ENCODE measurements at regions not wholly inside any gene's neighbourhood (a gene's known extent, or its start where the extent isn't known, plus 50 kb on each side); places are given as distances from the start of the nearest gene placed in this dataset.
"Not testable (repeated sequence)": the region's sequence is repeated elsewhere in the genome, so short reads cannot be mapped to it uniquely, and the experiment has no call there.

- Histone ChIP-seq H3K4me1 (ENCODE audit: control insufficient read depth, insufficient read depth, low read length) (no peaks in the 10 kb centered on the region), H3K27me3 (ENCODE audit: control insufficient read depth, insufficient read depth, low read length, poor library complexity, severe bottlenecking) (no peaks in the 10 kb centered on the region), H3K9me3 (ENCODE audit: control insufficient read depth, low read length) (no peaks in the 10 kb centered on the region), H3K36me3 (ENCODE audit: control insufficient read depth, insufficient read depth, low read length) (no peaks in the 10 kb centered on the region), H3K4me3 (ENCODE audit: insufficient read depth, low read depth, low read length) (no peak overlapping the region), H3K27ac (ENCODE audit: insufficient read depth, low read depth, low read length, poor library complexity, severe bottlenecking) (no peak overlapping the region)
- 93 to 95% methylated on average over 4 of the region's 4 CpGs for WGBS, 2 experiments
Measured at GRCh38 chr2:175356901-175357300, 175.4 kb upstream of the ATP5MC3 start.

GRCh38 chr2:175355246-175355645, 173.7 kb upstream of the ATP5MC3 start:
- no peaks in the 10 kb centered on the region for H3K9me3 ChIP-seq (ENCODE audit: control insufficient read depth, low read length)
- H3K4me3 ChIP-seq (ENCODE audit: insufficient read depth, low read depth, low read length), result no peak overlapping the region
- H3K36me3 ChIP-seq (ENCODE audit: control insufficient read depth, insufficient read depth, low read length), result no peaks in the 10 kb centered on the region
- no peaks in the 10 kb centered on the region for H3K27me3 ChIP-seq (ENCODE audit: control insufficient read depth, insufficient read depth, low read length, poor library complexity, severe bottlenecking)
- H3K27ac ChIP-seq (ENCODE audit: insufficient read depth, low read depth, low read length, poor library complexity, severe bottlenecking), result no peak overlapping the region
- 94 to 95% methylated on average over 3 of the region's 3 CpGs for WGBS, 2 experiments
- no peaks in the 10 kb centered on the region for H3K4me1 ChIP-seq (ENCODE audit: control insufficient read depth, insufficient read depth, low read length)

DNA sequence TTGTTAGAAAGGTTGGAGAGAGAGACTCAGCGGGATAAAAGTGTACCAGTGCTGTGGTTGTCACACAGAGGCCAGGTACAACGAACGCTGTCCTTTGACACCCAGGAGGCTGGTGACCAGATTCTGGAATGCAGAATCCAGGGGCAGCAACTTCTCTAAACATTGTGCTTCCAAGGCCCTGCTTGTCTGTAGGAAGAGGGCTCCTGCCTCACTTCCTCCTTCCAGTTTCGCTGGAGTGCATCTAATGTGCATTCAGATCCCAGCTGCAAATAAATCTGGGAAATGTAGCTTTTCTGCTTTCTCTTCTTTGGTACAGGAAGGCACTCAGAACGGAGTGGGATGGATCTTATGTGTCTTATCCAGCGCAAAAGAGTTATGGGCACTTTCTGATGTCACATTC, 171.8 kb upstream of the ATP5MC3 start:
- WGBS, 2 experiments, result 92 to 93% methylated on average over 6 of the region's 6 CpGs
- no peak overlapping the region for H3K27ac ChIP-seq (ENCODE audit: insufficient read depth, low read depth, low read length, poor library complexity, severe bottlenecking)
- no peaks in the 10 kb centered on the region for H3K4me1 ChIP-seq (ENCODE audit: control insufficient read depth, insufficient read depth, low read length)
- H3K4me3 ChIP-seq (ENCODE audit: insufficient read depth, low read depth, low read length), result no peak overlapping the region
- no peaks in the 10 kb centered on the region for H3K27me3 ChIP-seq (ENCODE audit: control insufficient read depth, insufficient read depth, low read length, poor library complexity, severe bottlenecking)
- H3K9me3 ChIP-seq (ENCODE audit: control insufficient read depth, low read length), result no peaks in the 10 kb centered on the region
- no peaks in the 10 kb centered on the region for H3K36me3 ChIP-seq (ENCODE audit: control insufficient read depth, insufficient read depth, low read length)

DNA sequence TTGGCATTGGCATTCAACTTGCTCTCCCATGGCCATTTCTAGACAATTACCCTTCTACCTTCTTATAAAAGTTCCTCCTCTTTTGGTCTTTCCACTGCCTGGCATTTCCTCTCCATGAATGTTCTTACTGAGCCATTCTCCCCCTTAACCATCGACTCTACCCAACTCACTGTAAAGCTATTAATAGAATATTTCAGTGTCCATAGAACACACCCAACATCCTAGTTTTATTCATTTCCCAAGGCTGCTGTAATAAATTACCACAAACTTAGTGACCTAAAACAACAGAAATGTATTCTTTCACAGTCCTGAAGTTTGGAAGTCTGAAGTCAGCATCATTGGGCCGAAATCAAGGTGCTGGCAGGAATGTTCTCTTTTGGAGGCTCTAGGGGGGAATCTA, 170.0 kb upstream of the ATP5MC3 start:
- 80 to 89% methylated on average over 2 of the region's 2 CpGs for WGBS, 2 experiments
- Histone ChIP-seq H3K27ac (ENCODE audit: insufficient read depth, low read depth, low read length, poor library complexity, severe bottlenecking) (no peak overlapping the region), H3K27me3 (ENCODE audit: control insufficient read depth, insufficient read depth, low read length, poor library complexity, severe bottlenecking) (no peaks in the 10 kb centered on the region), H3K4me1 (ENCODE audit: control insufficient read depth, insufficient read depth, low read length) (no peaks in the 10 kb centered on the region), H3K9me3 (ENCODE audit: control insufficient read depth, low read length) (no peaks in the 10 kb centered on the region), H3K4me3 (ENCODE audit: insufficient read depth, low read depth, low read length) (no peak overlapping the region), H3K36me3 (ENCODE audit: control insufficient read depth, insufficient read depth, low read length) (no peaks in the 10 kb centered on the region)

- H3K9me3 ChIP-seq (ENCODE audit: control insufficient read depth, low read length), result no peaks in the 10 kb centered on the region
- H3K27ac ChIP-seq (ENCODE audit: insufficient read depth, low read depth, low read length, poor library complexity, severe bottlenecking), result no peak overlapping the region
- H3K36me3 ChIP-seq (ENCODE audit: control insufficient read depth, insufficient read depth, low read length), result no peaks in the 10 kb centered on the region
- H3K4me1 ChIP-seq (ENCODE audit: control insufficient read depth, insufficient read depth, low read length), result no peaks in the 10 kb centered on the region
- no peak overlapping the region for H3K4me3 ChIP-seq (ENCODE audit: insufficient read depth, low read depth, low read length)
- H3K27me3 ChIP-seq (ENCODE audit: control insufficient read depth, insufficient read depth, low read length, poor library complexity, severe bottlenecking), result no peaks in the 10 kb centered on the region
- WGBS, 2 experiments, result 85 to 95% methylated on average over 5 of the region's 5 CpGs
Measured at GRCh38 chr2:175350105-175350504, 168.6 kb upstream of the ATP5MC3 start.

DNA sequence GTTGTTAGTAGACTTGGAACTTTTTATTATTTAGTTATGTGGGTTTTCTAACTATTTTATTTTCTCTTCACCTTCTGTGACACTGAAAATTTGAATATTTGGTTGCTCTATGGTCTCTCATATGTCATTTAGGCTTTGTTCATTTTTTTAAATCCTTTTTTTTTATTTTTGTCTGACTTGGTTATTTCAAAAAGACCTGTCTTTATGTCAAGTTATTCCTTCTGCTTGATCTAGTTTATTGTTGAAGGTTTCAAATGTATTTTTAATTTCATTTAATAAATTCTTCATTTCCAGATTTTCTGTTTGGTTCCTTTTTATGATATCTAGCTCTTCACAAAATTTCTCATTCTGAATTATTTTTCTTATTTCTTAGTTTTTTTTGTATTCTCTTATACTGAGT, 160.6 kb upstream of the ATP5MC3 start:
- Histone ChIP-seq H3K9me3 (ENCODE audit: control insufficient read depth, low read length) (no peaks in the 10 kb centered on the region), H3K36me3 (ENCODE audit: control insufficient read depth, insufficient read depth, low read length) (no peaks in the 10 kb centered on the region), H3K27ac (ENCODE audit: insufficient read depth, low read depth, low read length, poor library complexity, severe bottlenecking) (no peak overlapping the region), H3K4me3 (ENCODE audit: insufficient read depth, low read depth, low read length) (no peak overlapping the region), H3K4me1 (ENCODE audit: control insufficient read depth, insufficient read depth, low read length) (no peaks in the 10 kb centered on the region), H3K27me3 (ENCODE audit: control insufficient read depth, insufficient read depth, low read length, poor library complexity, severe bottlenecking) (no peaks in the 10 kb centered on the region)

DNA sequence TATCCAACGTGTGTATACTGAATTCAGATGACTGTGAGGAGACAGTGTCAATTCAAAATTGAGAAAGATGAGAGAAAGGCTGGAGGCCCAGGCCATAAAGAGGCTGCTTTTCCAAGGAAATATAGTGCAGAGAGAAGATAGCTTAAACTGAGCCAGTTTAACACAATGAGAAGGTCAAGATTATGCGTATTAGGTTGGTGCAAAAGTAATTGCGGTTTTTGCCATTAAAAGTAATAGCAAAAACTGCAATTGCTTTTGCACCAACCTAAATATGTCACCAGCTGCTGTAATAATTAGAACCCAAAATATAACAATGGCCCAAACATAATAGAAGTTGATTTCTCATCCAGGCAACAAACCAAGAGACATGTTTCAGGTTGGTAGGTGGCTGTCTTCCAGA, 148.7 kb upstream of the ATP5MC3 start:
- no peaks in the 10 kb centered on the region for H3K27me3 ChIP-seq (ENCODE audit: control insufficient read depth, insufficient read depth, low read length, poor library complexity, severe bottlenecking)
- no peak overlapping the region for H3K27ac ChIP-seq (ENCODE audit: insufficient read depth, low read depth, low read length, poor library complexity, severe bottlenecking)
- no peaks in the 10 kb centered on the region for H3K36me3 ChIP-seq (ENCODE audit: control insufficient read depth, insufficient read depth, low read length)
- H3K4me1 ChIP-seq (ENCODE audit: control insufficient read depth, insufficient read depth, low read length), result no peaks in the 10 kb centered on the region
- no peaks in the 10 kb centered on the region for H3K9me3 ChIP-seq (ENCODE audit: control insufficient read depth, low read length)
- WGBS, 2 experiments, result 86 to 94% methylated on average over 3 of the region's 3 CpGs
- H3K4me3 ChIP-seq (ENCODE audit: insufficient read depth, low read depth, low read length), result no peak overlapping the region

DNA sequence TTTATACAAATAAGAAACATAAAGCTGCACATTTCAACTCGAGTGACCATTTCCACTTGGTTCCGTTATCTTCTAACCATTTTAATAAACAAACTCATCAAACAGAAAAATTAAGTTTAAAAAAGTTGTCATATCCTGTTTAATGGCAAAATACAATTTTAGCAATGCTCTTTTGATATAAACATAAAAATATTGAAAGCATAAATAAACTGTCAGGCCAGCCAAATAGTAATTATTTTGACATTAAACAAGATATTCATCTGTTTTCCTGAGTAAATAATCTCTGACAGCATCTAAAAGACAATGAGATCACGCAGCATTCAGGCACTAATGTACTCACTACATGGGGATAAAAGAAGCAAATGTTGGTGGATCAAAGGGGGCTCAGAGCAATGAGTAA, 145.3 kb upstream of the ATP5MC3 start:
- Histone ChIP-seq H3K27me3 (ENCODE audit: control insufficient read depth, insufficient read depth, low read length, poor library complexity, severe bottlenecking) (no peaks in the 10 kb centered on the region), H3K9me3 (ENCODE audit: control insufficient read depth, low read length) (no peaks in the 10 kb centered on the region), H3K27ac (ENCODE audit: insufficient read depth, low read depth, low read length, poor library complexity, severe bottlenecking) (no peak overlapping the region), H3K36me3 (ENCODE audit: control insufficient read depth, insufficient read depth, low read length) (no peaks in the 10 kb centered on the region), H3K4me1 (ENCODE audit: control insufficient read depth, insufficient read depth, low read length) (no peaks in the 10 kb centered on the region), H3K4me3 (ENCODE audit: insufficient read depth, low read depth, low read length) (no peak overlapping the region)
- WGBS, 2 experiments, result 94 to 97% methylated on average over 2 to 3 of the region's 3 CpGs

GRCh38 chr2:175326164-175326563, 144.7 kb upstream of the ATP5MC3 start:
- H3K27ac ChIP-seq (ENCODE audit: insufficient read depth, low read depth, low read length, poor library complexity, severe bottlenecking); H3K4me3 ChIP-seq (ENCODE audit: insufficient read depth, low read depth, low read length); H3K9me3 ChIP-seq (ENCODE audit: control insufficient read depth, low read length); H3K36me3 ChIP-seq (ENCODE audit: control insufficient read depth, insufficient read depth, low read length); H3K27me3 ChIP-seq (ENCODE audit: control insufficient read depth, insufficient read depth, low read length, poor library complexity, severe bottlenecking); H3K4me1 ChIP-seq (ENCODE audit: control insufficient read depth, insufficient read depth, low read length): not testable (repeated sequence)
- WGBS, 2 experiments, result 92 to 100% methylated on average over 1 to 2 of the region's 2 CpGs

DNA sequence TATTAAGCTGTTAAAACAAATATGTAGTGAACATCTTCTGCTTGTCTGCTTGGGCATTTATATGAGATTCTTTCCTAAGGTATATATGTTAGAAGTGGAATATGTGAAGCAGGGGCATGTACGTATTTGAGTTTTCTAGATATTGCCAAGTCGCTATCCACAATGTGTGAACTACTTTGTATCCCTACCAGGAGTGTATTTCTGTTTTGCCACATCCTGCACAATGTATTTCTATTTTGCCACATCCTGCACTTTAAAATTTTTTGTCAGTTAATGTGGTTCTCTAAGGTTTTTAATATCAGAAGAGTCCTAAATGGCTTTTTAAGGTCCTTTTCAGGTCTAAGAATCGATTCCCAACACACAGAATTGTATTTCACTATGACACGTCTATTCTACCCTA, 141.7 kb upstream of the ATP5MC3 start:
- Histone ChIP-seq H3K9me3 (ENCODE audit: control insufficient read depth, low read length) (no peaks in the 10 kb centered on the region), H3K27ac (ENCODE audit: insufficient read depth, low read depth, low read length, poor library complexity, severe bottlenecking) (no peak overlapping the region), H3K4me3 (ENCODE audit: insufficient read depth, low read depth, low read length) (no peak overlapping the region), H3K36me3 (ENCODE audit: control insufficient read depth, insufficient read depth, low read length) (no peaks in the 10 kb centered on the region), H3K4me1 (ENCODE audit: control insufficient read depth, insufficient read depth, low read length) (no peaks in the 10 kb centered on the region), H3K27me3 (ENCODE audit: control insufficient read depth, insufficient read depth, low read length, poor library complexity, severe bottlenecking) (no peaks in the 10 kb centered on the region)
- WGBS, 2 experiments, result 76 to 89% methylated on average over 3 to 4 of the region's 4 CpGs

- H3K27ac ChIP-seq (ENCODE audit: insufficient read depth, low read depth, low read length, poor library complexity, severe bottlenecking), result no peak overlapping the region
- H3K9me3 ChIP-seq (ENCODE audit: control insufficient read depth, low read length), result no peaks in the 10 kb centered on the region
- no peaks in the 10 kb centered on the region for H3K4me1 ChIP-seq (ENCODE audit: control insufficient read depth, insufficient read depth, low read length)
- H3K27me3 ChIP-seq (ENCODE audit: control insufficient read depth, insufficient read depth, low read length, poor library complexity, severe bottlenecking), result no peaks in the 10 kb centered on the region
- WGBS, 2 experiments, result 88 to 91% methylated on average over 1 to 2 of the region's 2 CpGs
- no peaks in the 10 kb centered on the region for H3K36me3 ChIP-seq (ENCODE audit: control insufficient read depth, insufficient read depth, low read length)
- H3K4me3 ChIP-seq (ENCODE audit: insufficient read depth, low read depth, low read length), result no peak overlapping the region
Measured at GRCh38 chr2:175318542-175318941, 137.0 kb upstream of the ATP5MC3 start.
